Keratinocyte (primary cell): ENCODE measurements at regions not wholly inside any gene's neighbourhood (a gene's known extent, or its start where the extent isn't known, plus 50 kb on each side); places are given as distances from the start of the nearest gene placed in this dataset.

Experiments used
- DNase-seq: peaks from one replicate; pipeline ENCODE4 v3.0.0-alpha.2; 2011; ENCODE audit warnings: low read depth, missing footprints, low spot score
- FAIRE-seq: peaks from 2 replicates; lab custom pipeline; 2011; peaks lifted over from hg19 to GRCh38; lab: Jason Lieb, UNC
- H2AFZ ChIP-seq: 2 replicates; pipeline ENCODE4 v1.6.0; 2012; ENCODE audit warnings: low read length, control low read depth, inconsistent platforms; ENCODE audit not compliant: control insufficient read depth
- H3K27ac ChIP-seq: 2 replicates; pipeline ENCODE4 v1.5.1; 2011; ENCODE audit warnings: low read length; ENCODE audit not compliant: control insufficient read depth, insufficient read depth
- H3K27me3 ChIP-seq: 3 replicates; pipeline ENCODE4 v1.6.0; 2011; ENCODE audit warnings: low read length; ENCODE audit not compliant: control insufficient read depth, insufficient read depth; ENCODE audit errors: extremely low read depth
- H3K36me3 ChIP-seq, 2 experiments: 2 replicates in 1 of 2; 3 replicates in 1 of 2; pipeline ENCODE4 v1.5.1; 2011; ENCODE audit warnings: low read length in 2 of 2, mild to moderate bottlenecking in 1 of 2; ENCODE audit not compliant: control insufficient read depth in 2 of 2, insufficient read depth in 2 of 2; ENCODE audit errors: extremely low read depth in 1 of 2
- H3K4me1 ChIP-seq: 3 replicates; pipeline ENCODE4 v1.5.1; 2011; ENCODE audit warnings: low read length; ENCODE audit not compliant: control insufficient read depth, insufficient read depth; ENCODE audit errors: extremely low read depth
- H3K4me2 ChIP-seq: 3 replicates; pipeline ENCODE4 v1.6.0; 2011; ENCODE audit warnings: low read depth, low read length; ENCODE audit not compliant: control insufficient read depth, insufficient read depth; ENCODE audit errors: extremely low read depth
- H3K4me3 ChIP-seq, 3 experiments: fragments of 200-600 bp in 1 of 3; sonication (generic) in 1 of 3; 2 replicates in 2 of 3; 3 replicates in 1 of 3; pipeline ENCODE4 v1.5.1; 2011 to 2016; ENCODE audit warnings: low read length in 3 of 3, mild to moderate bottlenecking in 3 of 3, control low read depth in 2 of 3, inconsistent platforms in 1 of 3, low read depth in 1 of 3, mixed read lengths in 1 of 3, mixed run types in 1 of 3, moderate library complexity in 1 of 3; ENCODE audit not compliant: control insufficient read depth in 2 of 3, insufficient read depth in 2 of 3; ENCODE audit errors: extremely low read depth in 1 of 3
- H3K79me2 ChIP-seq: 2 replicates; pipeline ENCODE4 v1.6.0; 2012; ENCODE audit warnings: low read length; ENCODE audit not compliant: control insufficient read depth, insufficient read depth
- H3K9ac ChIP-seq: 3 replicates; pipeline ENCODE4 v1.6.0; 2011; ENCODE audit warnings: low read length; ENCODE audit not compliant: control insufficient read depth, insufficient read depth; ENCODE audit errors: extremely low read depth
- H3K9me1 ChIP-seq: 3 replicates; pipeline ENCODE4 v1.6.0; 2011; ENCODE audit warnings: low read length; ENCODE audit not compliant: control insufficient read depth, insufficient read depth; ENCODE audit errors: extremely low read depth
- H3K9me3 ChIP-seq: 2 replicates; pipeline ENCODE4 v1.5.1; 2012; ENCODE audit warnings: low read depth, low read length; ENCODE audit not compliant: control insufficient read depth
- H4K20me1 ChIP-seq: 3 replicates; pipeline ENCODE4 v1.6.0; 2011; ENCODE audit warnings: low read length; ENCODE audit not compliant: control insufficient read depth, insufficient read depth; ENCODE audit errors: extremely low read depth
- CTCF ChIP-seq, 3 experiments: IDR thresholded peaks in 1 of 3; conservative IDR thresholded peaks in 1 of 3; optimal IDR thresholded peaks in 1 of 3; 2 replicates in 2 of 3; 3 replicates in 1 of 3; pipeline versions ENCODE3 to v1.5.1; 2011; ENCODE audit warnings: low read length in 3 of 3, mild to moderate bottlenecking in 3 of 3, moderate library complexity in 2 of 3, control low read depth in 1 of 3, inconsistent platforms in 1 of 3; ENCODE audit not compliant: insufficient read depth in 2 of 3; ENCODE audit errors: extremely low read depth in 1 of 3
- EZH2 ChIP-seq: IDR thresholded peaks from one replicate; pipeline ENCODE4 v1.6.1; 2012; ENCODE audit warnings: inconsistent platforms, mild to moderate bottlenecking, low read length, moderate library complexity
- dilution Hi-C: fragments of 300-500 bp; cut with MboI; formaldehyde crosslinking; loops from one replicate; pipeline ENCODE4 v1.7.0; 2020; ENCODE audit warnings: low sequenced_read_pairs; ENCODE audit not compliant: extremely low pct_ligation_motif_present

GRCh38 chr6:2516059-2516458 lies 234.7 kb downstream of the MYLK4 start:
- no peak overlapping the region for H3K27ac ChIP-seq
- H4K20me1 ChIP-seq, result no peaks in the 10 kb centered on the region
- no peaks in the 10 kb centered on the region for H3K36me3 ChIP-seq
- H3K79me2 ChIP-seq, result no peaks in the 10 kb centered on the region
- H3K9me1 ChIP-seq, result no peaks in the 10 kb centered on the region
- DNase-seq (no peak), FAIRE-seq (no peak)
- dilution Hi-C loops, result no loop called here
- H2AFZ ChIP-seq, result no peak overlapping the region
- TF ChIP-seq EZH2, result no peak
- TF ChIP-seq CTCF (optimal IDR thresholded peaks at IDR 0.05 in 1 of 3, IDR thresholded peaks at IDR 0.05 in 1 of 3, conservative IDR thresholded peaks at IDR 0.05 in 1 of 3; ENCODE audit: extremely low read depth in 1 of 3, insufficient read depth in 2 of 3, low read length in 3 of 3), result no peak
- no peaks in the 10 kb centered on the region for H3K27me3 ChIP-seq
- no peak overlapping the region for H3K4me3 ChIP-seq
- H3K4me1 ChIP-seq, result no peaks in the 10 kb centered on the region
- H3K9me3 ChIP-seq, result peaks cover 11% of the 10 kb centered on the region
- no peak overlapping the region for H3K9ac ChIP-seq
- no peak overlapping the region for H3K4me2 ChIP-seq

DNA sequence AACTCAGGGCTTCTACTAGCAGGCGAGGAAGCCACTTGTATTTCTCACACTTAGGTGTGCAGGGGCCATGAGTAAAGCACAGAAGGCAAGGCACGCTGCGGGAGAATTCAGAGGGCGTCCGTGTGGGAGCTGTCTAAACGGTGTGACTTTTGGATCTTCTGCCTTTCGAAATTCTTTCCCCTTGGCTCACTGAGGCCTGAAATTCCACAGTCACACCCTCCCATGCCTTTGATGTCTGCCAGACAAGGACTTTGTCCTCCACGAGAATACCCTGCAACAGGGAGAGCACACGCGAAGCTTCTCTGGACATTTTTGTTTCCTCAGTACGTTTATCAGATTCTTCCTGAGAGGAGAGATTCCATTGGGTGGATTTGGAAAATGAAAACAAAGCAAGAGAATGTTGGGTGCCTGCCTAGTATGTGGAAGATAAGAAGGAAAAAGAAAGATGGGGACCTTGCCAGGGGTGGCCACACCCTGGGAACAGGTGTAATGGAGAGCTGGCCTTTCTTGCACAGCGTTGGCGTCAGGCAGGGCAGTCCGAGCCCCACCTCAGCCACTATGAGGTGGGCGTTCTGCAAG lies 235.7 kb downstream of the MYLK4 start:
- Histone ChIP-seq H3K36me3 (no peaks in the 10 kb centered on the region), H3K79me2 (no peaks in the 10 kb centered on the region), H3K9me3 (peaks cover 8% of the 10 kb centered on the region), H3K9ac (no peak overlapping the region), H3K4me1 (peaks cover 5% of the 10 kb centered on the region), H3K4me3 (no peak overlapping the region), H4K20me1 (no peaks in the 10 kb centered on the region), H3K9me1 (no peaks in the 10 kb centered on the region), H3K27ac (no peak overlapping the region), H3K4me2 (no peak overlapping the region), H2AFZ (peak overlapping the region; percentile 65), H3K27me3 (no peaks in the 10 kb centered on the region)
- dilution Hi-C loops, result no loop called here
- DNase-seq (no peak), FAIRE-seq (no peak)
- TF ChIP-seq EZH2 (no peak), CTCF (optimal IDR thresholded peaks at IDR 0.05 in 1 of 3, IDR thresholded peaks at IDR 0.05 in 1 of 3, conservative IDR thresholded peaks at IDR 0.05 in 1 of 3; ENCODE audit: extremely low read depth in 1 of 3, insufficient read depth in 2 of 3, low read length in 3 of 3) (no peak)
